Natural killer cell treated with Interleukin-12 subunit alpha and Interleukin-12 subunit beta and Interleukin-15 and Interleukin-18, amount 100 ng/mL, for 72 hours (primary cell): ENCODE measurements at regions not wholly inside any gene's neighbourhood (a gene's known extent, or its start where the extent isn't known, plus 50 kb on each side); places are given as distances from the start of the nearest gene placed in this dataset.

Source experiments
- ATAC-seq, 2 donors: fragments of 150-1000 bp; cut with Tn5 transposase in 1 of 2; sonication (Bioruptor Pico), chemical (Tn5 transposase) in 1 of 2; 2 replicates each; pipeline ENCODE4 v1.10.0; 2021
- DNase-seq: peaks from one replicate; pipeline ENCODE4 v3.0.0; 2022; ENCODE audit warnings: low spot score
- H3K27ac Mint-ChIP-seq, 2 donors: 1 replicate in 1 of 2; 2 replicates in 1 of 2; pipeline ENCODE4 v1.8.0; 2022; ENCODE audit warnings: mixed read lengths in 2 of 2, mild to moderate bottlenecking in 1 of 2, moderate library complexity in 1 of 2
- H3K27me3 Mint-ChIP-seq, 2 donors: 1 replicate in 1 of 2; 2 replicates in 1 of 2; pipeline ENCODE4 v1.8.0; 2022; ENCODE audit warnings: mixed read lengths in 2 of 2
- H3K36me3 Mint-ChIP-seq: one replicate; pipeline ENCODE4 v1.8.0; 2022; ENCODE audit warnings: mixed read lengths
- H3K4me1 Mint-ChIP-seq, 2 donors: 1 replicate in 1 of 2; 2 replicates in 1 of 2; pipeline ENCODE4 v1.8.0; 2022; ENCODE audit warnings: low read depth in 2 of 2, mixed read lengths in 2 of 2, mild to moderate bottlenecking in 1 of 2
- H3K4me3 Mint-ChIP-seq: one replicate; pipeline ENCODE4 v1.8.0; 2022; ENCODE audit warnings: mixed read lengths
- H3K9me3 Mint-ChIP-seq: 2 replicates; pipeline ENCODE4 v1.8.0; 2022; ENCODE audit warnings: mixed read lengths

- H3K27me3 Mint-ChIP-seq: peaks cover 12 to 19% of the 10 kb centered on the region in 2 donors
- peaks cover 0 to 5% of the 10 kb centered on the region in 2 donors for H3K4me1 Mint-ChIP-seq
- no peaks in the 10 kb centered on the region for H3K36me3 Mint-ChIP-seq
- H3K9me3 Mint-ChIP-seq: no peaks in the 10 kb centered on the region
- no peak overlapping the region for H3K4me3 Mint-ChIP-seq
- no peak overlapping the region for H3K27ac Mint-ChIP-seq
- no peak for ATAC-seq
- no peak for DNase-seq
Measured at GRCh38 chr20:24305371-24305770, 164.1 kb upstream of the SYNDIG1 start.

GRCh38 chr20:24304291-24304690 is 165.1 kb upstream of the SYNDIG1 start:
- no peaks in the 10 kb centered on the region for H3K9me3 Mint-ChIP-seq
- DNase-seq (no peak), ATAC-seq (no peak)
- no peaks in the 10 kb centered on the region for H3K36me3 Mint-ChIP-seq
- peaks cover 18 to 28% of the 10 kb centered on the region in 2 donors for H3K27me3 Mint-ChIP-seq
- H3K4me3 Mint-ChIP-seq: no peak overlapping the region
- H3K4me1 Mint-ChIP-seq: peaks cover 0 to 5% of the 10 kb centered on the region in 2 donors
- no peak overlapping the region for H3K27ac Mint-ChIP-seq

- no peaks in the 10 kb centered on the region for H3K36me3 Mint-ChIP-seq
- H3K9me3 Mint-ChIP-seq: no peaks in the 10 kb centered on the region
- DNase-seq (no peak), ATAC-seq (no peak)
- peaks cover 0 to 5% of the 10 kb centered on the region in 2 donors for H3K4me1 Mint-ChIP-seq
- H3K27ac Mint-ChIP-seq: no peak overlapping the region
- peaks cover 19 to 32% of the 10 kb centered on the region in 2 donors for H3K27me3 Mint-ChIP-seq
- H3K4me3 Mint-ChIP-seq: no peak overlapping the region
Measured at GRCh38 chr20:24303393-24304170, 165.8 kb upstream of the SYNDIG1 start.

GRCh38 chr20:24297993-24298392 is 171.4 kb upstream of the SYNDIG1 start:
- ATAC-seq: no peak
- H3K4me3 Mint-ChIP-seq: no peak overlapping the region
- peaks cover 16 to 30% of the 10 kb centered on the region in 2 donors for H3K27me3 Mint-ChIP-seq
- DNase-seq: no peak
- no peaks in the 10 kb centered on the region for H3K9me3 Mint-ChIP-seq
- no peaks in the 10 kb centered on the region for H3K36me3 Mint-ChIP-seq
- H3K27ac Mint-ChIP-seq: no peak overlapping the region
- no peaks in the 10 kb centered on the region for H3K4me1 Mint-ChIP-seq

- Mint-ChIP-seq H3K9me3 (no peaks in the 10 kb centered on the region), H3K27ac (no peak overlapping the region), H3K27me3 (peaks cover 13 to 24% of the 10 kb centered on the region in 2 donors), H3K36me3 (no peaks in the 10 kb centered on the region), H3K4me1 (no peaks in the 10 kb centered on the region), H3K4me3 (no peak overlapping the region)
- no peak for ATAC-seq
- DNase-seq: no peak
Measured at GRCh38 chr20:24296477-24297261, 172.8 kb upstream of the SYNDIG1 start.

GRCh38 chr20:24291014-24291413 is 178.4 kb upstream of the SYNDIG1 start:
- ATAC-seq (no peak), DNase-seq (no peak)
- Mint-ChIP-seq H3K36me3 (peaks cover 5% of the 10 kb centered on the region), H3K27ac (no peak overlapping the region), H3K27me3 (peaks cover 6 to 8% of the 10 kb centered on the region in 2 donors), H3K4me1 (peaks cover 20 to 26% of the 10 kb centered on the region in 2 donors), H3K4me3 (no peak overlapping the region), H3K9me3 (peaks cover 4% of the 10 kb centered on the region)

- Mint-ChIP-seq H3K9me3 (peaks cover 4% of the 10 kb centered on the region), H3K4me1 (peaks cover 24 to 26% of the 10 kb centered on the region in 2 donors), H3K27ac (peak overlapping the region; percentile 27 to 42), H3K4me3 (peak overlapping the region; percentile 57), H3K36me3 (peaks cover 5% of the 10 kb centered on the region), H3K27me3 (peaks cover 9% of the 10 kb centered on the region in 2 donors)
- peak; percentile 84 to 85 for ATAC-seq
- DNase-seq: peak; percentile 63
Measured at GRCh38 chr20:24289737-24290481, 179.5 kb upstream of the SYNDIG1 start.

DNA sequence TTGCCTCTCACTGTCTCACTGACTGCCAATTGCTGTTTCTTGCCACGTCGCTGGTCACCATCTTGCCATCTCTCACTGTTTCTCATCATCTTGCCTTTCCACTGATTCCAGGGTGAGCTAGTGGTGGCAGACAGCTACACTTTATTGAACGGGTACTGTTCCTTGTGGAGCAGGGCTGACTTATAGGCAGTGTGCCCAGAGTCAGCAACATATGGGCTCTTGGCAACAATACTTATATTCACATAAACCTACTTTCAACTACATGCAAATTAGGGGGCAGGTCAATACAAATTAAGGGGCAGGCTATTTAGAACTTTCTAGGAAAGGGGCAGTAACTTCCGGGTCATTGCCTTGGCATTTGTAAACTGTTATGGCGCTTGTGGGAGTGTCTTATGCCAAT is 186.2 kb upstream of the SYNDIG1 start:
- Mint-ChIP-seq H3K36me3 (peaks cover 2% of the 10 kb centered on the region), H3K27ac (no peak overlapping the region), H3K4me3 (no peak overlapping the region), H3K9me3 (peaks cover 5% of the 10 kb centered on the region), H3K27me3 (peaks cover 11 to 20% of the 10 kb centered on the region in 2 donors), H3K4me1 (peaks cover 4% of the 10 kb centered on the region in 2 donors)
- ATAC-seq (no peak), DNase-seq (no peak)

- peaks cover 10% of the 10 kb centered on the region for H3K9me3 Mint-ChIP-seq
- ATAC-seq: no peak
- H3K4me1 Mint-ChIP-seq: peaks cover 0 to 4% of the 10 kb centered on the region in 2 donors
Measured at GRCh38 chr20:24277196-24277595, 192.2 kb upstream of the SYNDIG1 start.

DNA sequence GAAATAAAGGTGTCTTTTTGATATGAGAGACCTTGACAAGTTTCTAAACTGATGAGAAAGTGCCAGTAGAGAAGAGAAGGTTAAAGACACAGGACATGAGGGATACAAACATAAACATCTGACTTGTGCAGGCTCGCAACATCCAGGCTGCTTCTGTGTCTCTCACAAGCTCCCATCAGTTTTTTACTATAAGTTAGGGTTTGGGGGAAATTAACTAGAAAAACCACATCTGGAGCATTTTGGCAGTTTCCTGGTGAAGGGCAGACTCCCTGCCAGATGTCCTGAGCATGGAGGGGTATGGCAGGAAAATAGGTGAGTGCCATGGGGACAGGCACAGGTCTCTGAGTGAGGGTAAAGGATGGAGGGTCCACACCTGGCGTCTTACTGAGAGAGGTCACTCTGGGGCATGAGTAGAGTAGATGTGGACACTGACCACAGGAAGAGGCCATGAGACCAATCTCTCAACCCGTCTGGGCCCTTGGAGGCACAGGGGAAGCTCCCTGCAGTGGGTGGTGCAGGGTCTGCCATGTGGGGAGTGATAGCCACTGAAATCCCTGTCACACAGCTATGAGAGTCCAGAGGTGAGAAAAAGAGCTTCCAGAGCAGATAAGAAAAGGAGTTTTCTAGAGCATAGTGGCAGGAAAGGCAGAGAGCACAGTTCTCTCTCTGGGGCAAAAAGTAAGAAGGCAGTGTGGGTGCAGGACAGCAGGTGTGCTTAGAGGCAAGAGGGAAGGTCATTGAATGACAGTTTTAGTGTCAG is 193.3 kb upstream of the SYNDIG1 start:
- Mint-ChIP-seq H3K4me1 (peaks cover 0 to 4% of the 10 kb centered on the region in 2 donors), H3K9me3 (peaks cover 10% of the 10 kb centered on the region), H3K27ac (no peak overlapping the region), H3K27me3 (peaks cover 19 to 29% of the 10 kb centered on the region in 2 donors), H3K4me3 (no peak overlapping the region), H3K36me3 (peaks cover 12% of the 10 kb centered on the region)
- DNase-seq (no peak), ATAC-seq (peak; percentile 20 to 27)

More at GRCh38 chr20:24277196-24277595, 192.2 kb upstream of the SYNDIG1 start:
- Mint-ChIP-seq H3K36me3 (peaks cover 12% of the 10 kb centered on the region), H3K27me3 (peaks cover 18 to 29% of the 10 kb centered on the region in 2 donors), H3K27ac (no peak overlapping the region), H3K4me3 (no peak overlapping the region)
- DNase-seq: no peak

DNA sequence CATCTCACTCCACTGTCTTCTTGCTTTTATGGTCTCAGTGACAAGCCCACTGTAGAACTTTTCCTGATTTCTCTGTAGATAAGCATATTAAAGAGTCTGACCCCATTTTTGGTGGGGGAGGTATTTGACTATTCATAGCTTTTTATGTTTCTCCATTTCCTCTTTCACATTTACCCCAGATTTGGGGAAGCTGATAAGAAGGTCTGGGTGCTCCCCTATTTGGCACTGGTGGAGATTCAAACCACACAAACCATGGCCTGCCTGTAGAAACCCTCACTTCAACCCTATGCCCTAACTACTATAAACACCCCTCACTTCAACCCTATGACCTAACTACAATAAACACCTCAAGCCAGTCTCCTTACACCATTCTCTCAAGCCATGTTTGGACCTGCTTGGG is 196.2 kb upstream of the SYNDIG1 start:
- H3K4me1 Mint-ChIP-seq: peaks cover 0 to 4% of the 10 kb centered on the region in 2 donors

DNA sequence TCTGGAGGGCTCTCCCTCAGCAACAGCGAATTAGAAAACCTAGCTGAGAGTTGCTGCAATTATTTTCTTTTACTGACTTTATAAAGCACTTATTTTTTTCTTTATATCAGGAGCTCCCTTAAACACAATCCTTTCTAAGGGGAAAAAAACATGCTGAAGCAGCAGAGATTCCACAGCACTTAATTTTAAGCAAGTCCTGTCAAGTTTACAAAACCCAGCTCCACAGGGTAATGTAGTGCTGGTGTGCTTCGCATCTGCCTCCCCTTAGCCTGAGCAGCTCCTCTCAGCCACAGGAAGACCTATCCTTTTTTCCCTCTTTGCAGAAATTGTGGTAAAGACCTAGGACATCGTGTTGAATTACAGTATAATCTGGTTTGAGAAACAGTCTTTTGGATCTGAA is 208.1 kb upstream of the SYNDIG1 start:
- DNase-seq: no peak
- H3K36me3 Mint-ChIP-seq: no peaks in the 10 kb centered on the region
- no peaks in the 10 kb centered on the region for H3K4me1 Mint-ChIP-seq
- H3K27ac Mint-ChIP-seq: no peak overlapping the region
- H3K27me3 Mint-ChIP-seq: peaks cover 14 to 29% of the 10 kb centered on the region in 2 donors
- ATAC-seq: no peak
- H3K4me3 Mint-ChIP-seq: no peak overlapping the region
- H3K9me3 Mint-ChIP-seq: no peaks in the 10 kb centered on the region

More for the DNA sequence above, 196.2 kb upstream of the SYNDIG1 start:
- no peak overlapping the region for H3K27ac Mint-ChIP-seq
- ATAC-seq (no peak), DNase-seq (no peak)
- no peak overlapping the region for H3K4me3 Mint-ChIP-seq
- H3K27me3 Mint-ChIP-seq: peaks cover 21 to 29% of the 10 kb centered on the region in 2 donors
- H3K9me3 Mint-ChIP-seq: peaks cover 10% of the 10 kb centered on the region
- peaks cover 12% of the 10 kb centered on the region for H3K36me3 Mint-ChIP-seq

GRCh38 chr20:24257171-24257570 is 212.3 kb upstream of the SYNDIG1 start:
- Mint-ChIP-seq H3K4me1 (no peaks in the 10 kb centered on the region), H3K9me3 (no peaks in the 10 kb centered on the region), H3K27ac (no peak overlapping the region), H3K36me3 (no peaks in the 10 kb centered on the region), H3K27me3 (peaks cover 0 to 1% of the 10 kb centered on the region in 2 donors), H3K4me3 (no peak overlapping the region)
- DNase-seq (no peak), ATAC-seq (no peak)
